DND-41 (cell line): ENCODE measurements at regions not wholly inside any gene's neighbourhood (a gene's known extent, or its start where the extent isn't known, plus 50 kb on each side); places are given as distances from the start of the nearest gene placed in this dataset.

Source experiments
- CTCF ChIP-seq: IDR thresholded peaks from 2 replicates; pipeline ENCODE4 v1.5.1; 2012; ENCODE audit warnings: borderline replicate concordance, low read length, moderate library complexity, mild to moderate bottlenecking; ENCODE audit not compliant: poor library complexity, severe bottlenecking; ENCODE audit errors: extremely low read depth
- EZH2 ChIP-seq: IDR thresholded peaks from 3 replicates; pipeline ENCODE4 v1.6.1; 2012; ENCODE audit warnings: borderline replicate concordance, low read depth, mild to moderate bottlenecking, moderate library complexity, low read length, inconsistent platforms; ENCODE audit not compliant: severe bottlenecking

GRCh38 chrX:5617666-5618065, 611.0 kb downstream of the NLGN4X start:
- TF ChIP-seq CTCF = no peak
- TF ChIP-seq EZH2 = no peak
